Karpas-422 (cell line): ENCODE measurements at regions not wholly inside any gene's neighbourhood (a gene's known extent, or its start where the extent isn't known, plus 50 kb on each side); places are given as distances from the start of the nearest gene placed in this dataset.

Experiments used
- DNase-seq: peaks from one replicate; pipeline ENCODE4 v3.0.0-alpha.2; 2015
- H2AFZ ChIP-seq: fragments of 200-600 bp; sonication (generic); 2 replicates; pipeline ENCODE4 v1.6.1; 2014; ENCODE audit warnings: antibody characterized with exemption, low read length, mixed read lengths
- H3K27ac ChIP-seq: fragments of 200-600 bp; sonication (generic); 2 replicates; pipeline ENCODE4 v1.5.1; 2014; ENCODE audit warnings: mild to moderate bottlenecking, low read length, moderate library complexity
- H3K27me3 ChIP-seq: fragments of 200-600 bp; sonication (generic); 2 replicates; pipeline ENCODE4 v1.6.1; 2014; ENCODE audit warnings: low read length, mixed read lengths
- H3K36me3 ChIP-seq: fragments of 200-600 bp; sonication (generic); 2 replicates; pipeline ENCODE4 v1.6.1; 2014; ENCODE audit warnings: low read length, mixed read lengths; ENCODE audit not compliant: insufficient read depth
- H3K4me1 ChIP-seq: fragments of 200-600 bp; sonication (generic); 2 replicates; pipeline ENCODE4 v1.6.1; 2014; ENCODE audit warnings: mild to moderate bottlenecking, low read length, mixed read lengths
- H3K4me2 ChIP-seq: fragments of 200-600 bp; sonication (generic); 2 replicates; pipeline ENCODE4 v1.6.1; 2014; ENCODE audit warnings: low read length, low read depth, mild to moderate bottlenecking; ENCODE audit not compliant: poor library complexity, severe bottlenecking
- H3K4me3 ChIP-seq: fragments of 200-600 bp; sonication (generic); 2 replicates; pipeline ENCODE4 v1.5.1; 2014; ENCODE audit warnings: mild to moderate bottlenecking, antibody characterized with exemption, low read length, mixed read lengths
- H3K79me2 ChIP-seq: fragments of 200-600 bp; sonication (generic); 2 replicates; pipeline ENCODE4 v1.6.1; 2014; ENCODE audit warnings: mild to moderate bottlenecking, low read length, mixed read lengths
- H3K9ac ChIP-seq: fragments of 200-600 bp; sonication (generic); 2 replicates; pipeline ENCODE4 v1.6.0; 2014; ENCODE audit warnings: low read length
- H3K9me2 ChIP-seq: fragments of 200-600 bp; sonication (generic), shearing (Covaris generic); replicated peaks from 2 replicates; pipeline ENCODE4 v1.6.0; 2014; ENCODE audit warnings: mild to moderate bottlenecking, low read length, moderate library complexity; ENCODE audit not compliant: insufficient read depth
- H3K9me3 ChIP-seq: fragments of 300-700, 200-600 bp; sonication (generic); 2 replicates; pipeline ENCODE4 v1.6.1; 2014; ENCODE audit warnings: low read length, mixed read lengths
- H4K20me1 ChIP-seq: fragments of 200-600 bp; sonication (generic); 2 replicates; pipeline ENCODE4 v1.6.1; 2014; ENCODE audit warnings: mild to moderate bottlenecking, antibody characterized with exemption, low read length, low read depth; ENCODE audit not compliant: insufficient read depth

DNA sequence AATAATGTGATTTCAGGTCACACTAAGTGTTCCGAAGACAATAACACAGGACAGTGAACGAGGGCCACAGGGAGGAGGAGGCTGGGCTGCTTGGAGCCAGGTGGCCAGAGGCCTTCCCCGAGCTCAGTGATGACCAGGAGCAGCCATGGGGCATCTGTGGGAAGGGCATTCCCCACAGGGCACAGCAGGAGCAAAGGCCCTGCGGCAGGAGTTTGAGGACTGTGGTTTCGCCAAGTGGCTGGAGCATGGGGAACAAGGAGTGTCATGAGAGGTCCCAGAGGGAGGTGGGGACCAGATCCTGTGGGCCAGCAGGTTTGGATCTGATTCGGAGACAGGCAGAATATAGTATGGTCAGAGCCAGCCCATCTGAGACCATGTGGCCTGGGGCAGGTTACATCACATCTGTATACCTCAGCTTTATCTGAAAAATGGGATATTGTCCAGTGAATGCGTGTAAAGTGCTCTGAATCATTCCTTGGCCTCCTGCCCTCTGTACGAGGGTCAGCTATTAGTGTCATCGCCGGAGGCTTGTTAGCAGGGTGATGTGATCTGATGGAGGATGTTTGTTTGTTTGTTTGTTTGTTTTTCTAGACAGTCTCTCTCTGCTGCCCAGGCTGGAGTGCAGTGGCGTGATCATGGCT lies 176.8 kb downstream of the KATNIP start:
- H3K79me2 ChIP-seq: no peaks in the 10 kb centered on the region
- DNase-seq: no peak
- H2AFZ ChIP-seq: no peak overlapping the region
- no peaks in the 10 kb centered on the region for H3K27me3 ChIP-seq
- no peak overlapping the region for H3K27ac ChIP-seq
- H3K4me2 ChIP-seq: no peak overlapping the region
- no peaks in the 10 kb centered on the region for H4K20me1 ChIP-seq
- H3K4me1 ChIP-seq: no peaks in the 10 kb centered on the region
- no peak overlapping the region for H3K4me3 ChIP-seq
- no peak overlapping the region for H3K9ac ChIP-seq
- H3K36me3 ChIP-seq: no peaks in the 10 kb centered on the region
- no peaks in the 10 kb centered on the region for H3K9me2 ChIP-seq
- no peaks in the 10 kb centered on the region for H3K9me3 ChIP-seq

DNA sequence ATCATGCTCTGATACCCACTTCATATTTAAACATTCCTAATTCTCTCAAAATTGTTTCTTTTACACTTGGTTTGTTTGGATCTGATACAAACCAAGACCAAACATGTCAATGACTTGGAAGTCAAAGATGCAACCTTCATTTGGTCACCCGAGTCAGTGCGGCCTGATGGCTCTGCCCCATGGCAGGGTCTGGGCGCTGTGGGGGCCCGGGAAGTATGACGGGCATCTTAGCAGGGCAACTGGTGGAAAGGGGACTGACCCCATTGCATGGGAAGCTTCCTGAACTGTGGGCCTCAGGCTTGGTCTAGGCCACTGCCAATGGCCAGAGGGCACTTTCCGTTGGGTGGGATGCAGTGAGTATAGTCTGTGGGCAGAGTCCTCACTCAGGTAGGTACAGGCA lies 178.0 kb downstream of the KATNIP start:
- DNase-seq: no peak
- Histone ChIP-seq H2AFZ (no peak overlapping the region), H3K79me2 (no peaks in the 10 kb centered on the region), H3K4me2 (no peak overlapping the region), H3K9me2 (no peaks in the 10 kb centered on the region), H3K4me1 (no peaks in the 10 kb centered on the region), H3K4me3 (no peak overlapping the region), H3K9ac (no peak overlapping the region), H3K27me3 (no peaks in the 10 kb centered on the region), H3K27ac (no peak overlapping the region), H3K9me3 (no peaks in the 10 kb centered on the region), H3K36me3 (no peaks in the 10 kb centered on the region), H4K20me1 (no peaks in the 10 kb centered on the region)

GRCh38 chr16:27728691-27729090 lies 178.7 kb downstream of the KATNIP start:
- no peaks in the 10 kb centered on the region for H3K9me3 ChIP-seq
- H3K4me1 ChIP-seq: no peaks in the 10 kb centered on the region
- no peaks in the 10 kb centered on the region for H3K79me2 ChIP-seq
- no peaks in the 10 kb centered on the region for H3K27me3 ChIP-seq
- no peak for DNase-seq
- no peak overlapping the region for H3K9ac ChIP-seq
- H4K20me1 ChIP-seq: no peaks in the 10 kb centered on the region
- H3K4me2 ChIP-seq: no peak overlapping the region
- no peak overlapping the region for H3K27ac ChIP-seq
- H3K9me2 ChIP-seq: no peaks in the 10 kb centered on the region
- no peaks in the 10 kb centered on the region for H3K36me3 ChIP-seq
- no peak overlapping the region for H3K4me3 ChIP-seq
- no peak overlapping the region for H2AFZ ChIP-seq

GRCh38 chr16:27729516-27730304 lies 179.8 kb downstream of the KATNIP start:
- H3K27me3 ChIP-seq: no peaks in the 10 kb centered on the region
- no peaks in the 10 kb centered on the region for H3K9me2 ChIP-seq
- H3K79me2 ChIP-seq: no peaks in the 10 kb centered on the region
- H3K4me2 ChIP-seq: no peak overlapping the region
- no peaks in the 10 kb centered on the region for H3K36me3 ChIP-seq
- no peak for DNase-seq
- no peaks in the 10 kb centered on the region for H4K20me1 ChIP-seq
- no peak overlapping the region for H2AFZ ChIP-seq
- H3K9ac ChIP-seq: no peak overlapping the region
- no peak overlapping the region for H3K27ac ChIP-seq
- no peaks in the 10 kb centered on the region for H3K9me3 ChIP-seq
- H3K4me1 ChIP-seq: no peaks in the 10 kb centered on the region
- no peak overlapping the region for H3K4me3 ChIP-seq

GRCh38 chr16:27730661-27731210 lies 180.8 kb downstream of the KATNIP start:
- no peaks in the 10 kb centered on the region for H4K20me1 ChIP-seq
- no peaks in the 10 kb centered on the region for H3K79me2 ChIP-seq
- no peak overlapping the region for H3K27ac ChIP-seq
- H3K9me3 ChIP-seq: no peaks in the 10 kb centered on the region
- H3K4me1 ChIP-seq: no peaks in the 10 kb centered on the region
- no peak overlapping the region for H3K4me3 ChIP-seq
- no peak overlapping the region for H3K9ac ChIP-seq
- DNase-seq: no peak
- no peaks in the 10 kb centered on the region for H3K36me3 ChIP-seq
- H3K4me2 ChIP-seq: no peak overlapping the region
- H3K9me2 ChIP-seq: no peaks in the 10 kb centered on the region
- H3K27me3 ChIP-seq: no peaks in the 10 kb centered on the region
- H2AFZ ChIP-seq: no peak overlapping the region

GRCh38 chr16:27735031-27735430 lies 185.1 kb downstream of the KATNIP start:
- no peak overlapping the region for H3K4me3 ChIP-seq
- no peaks in the 10 kb centered on the region for H4K20me1 ChIP-seq
- H3K4me2 ChIP-seq: no peak overlapping the region
- no peak overlapping the region for H3K9ac ChIP-seq
- no peaks in the 10 kb centered on the region for H3K79me2 ChIP-seq
- no peaks in the 10 kb centered on the region for H3K9me2 ChIP-seq
- no peak overlapping the region for H2AFZ ChIP-seq
- DNase-seq: no peak
- no peaks in the 10 kb centered on the region for H3K36me3 ChIP-seq
- H3K9me3 ChIP-seq: no peaks in the 10 kb centered on the region
- no peaks in the 10 kb centered on the region for H3K27me3 ChIP-seq
- H3K27ac ChIP-seq: no peak overlapping the region
- H3K4me1 ChIP-seq: no peaks in the 10 kb centered on the region

GRCh38 chr16:27736431-27736830 lies 186.5 kb downstream of the KATNIP start:
- Histone ChIP-seq H3K4me1 (no peaks in the 10 kb centered on the region), H3K4me2 (no peak overlapping the region), H3K9me2 (no peaks in the 10 kb centered on the region), H3K79me2 (no peaks in the 10 kb centered on the region), H2AFZ (no peak overlapping the region), H3K9me3 (no peaks in the 10 kb centered on the region), H4K20me1 (no peaks in the 10 kb centered on the region), H3K4me3 (no peak overlapping the region), H3K36me3 (no peaks in the 10 kb centered on the region), H3K27ac (no peak overlapping the region), H3K27me3 (no peaks in the 10 kb centered on the region), H3K9ac (no peak overlapping the region)
- DNase-seq: no peak

GRCh38 chr16:27737513-27737912 lies 187.6 kb downstream of the KATNIP start:
- no peaks in the 10 kb centered on the region for H3K79me2 ChIP-seq
- DNase-seq: no peak
- H3K4me3 ChIP-seq: no peak overlapping the region
- H3K27ac ChIP-seq: no peak overlapping the region
- no peak overlapping the region for H2AFZ ChIP-seq
- no peaks in the 10 kb centered on the region for H3K27me3 ChIP-seq
- no peaks in the 10 kb centered on the region for H3K4me1 ChIP-seq
- no peaks in the 10 kb centered on the region for H4K20me1 ChIP-seq
- no peaks in the 10 kb centered on the region for H3K36me3 ChIP-seq
- H3K9ac ChIP-seq: no peak overlapping the region
- no peak overlapping the region for H3K4me2 ChIP-seq
- H3K9me3 ChIP-seq: no peaks in the 10 kb centered on the region
- no peaks in the 10 kb centered on the region for H3K9me2 ChIP-seq
